SK-N-SH (cell line): ENCODE measurements at regions not wholly inside any gene's neighbourhood (a gene's known extent, or its start where the extent isn't known, plus 50 kb on each side); places are given as distances from the start of the nearest gene placed in this dataset.

Source experiments
- CTCF ChIA-PET: fragments of 300-600, 350-600 bp; formaldehyde crosslinking; extraction: SDS; loops from one replicate; lab custom pipeline; 2021; lab: Yijun Ruan, JAX
- POLR2A ChIA-PET: fragments of 350-600 bp; sonication (Branson Sonifier 250); formaldehyde crosslinking; extraction: SDS; loops from one replicate; lab custom pipeline; 2020; ENCODE audit warnings: antibody characterized with exemption, inconsistent platforms; lab: Yijun Ruan, JAX
- DNase-seq: peaks from one replicate; pipeline ENCODE4 v3.0.0; 2012
- H2AFZ ChIP-seq: fragments of 200-600 bp; sonication (generic); 2 replicates; pipeline ENCODE4 v1.8.1; 2016; ENCODE audit warnings: antibody characterized with exemption, mild to moderate bottlenecking, low read depth
- H3F3A ChIP-seq: fragments of 200-600 bp; sonication (generic); replicated peaks from 2 replicates; pipeline ENCODE3; 2016; ENCODE audit warnings: antibody characterized with exemption, mild to moderate bottlenecking; ENCODE audit not compliant: insufficient read depth
- H3K27ac ChIP-seq, 2 experiments: fragments of 200-500 bp in 1 of 2; fragments of 200-600 bp in 1 of 2; sonication (Bioruptor generic) in 1 of 2; sonication (generic), shearing (Covaris generic) in 1 of 2; 2 replicates each; pipeline versions ENCODE4 v1.5.1 to v1.6.1; 2014 to 2016; ENCODE audit warnings: low read depth in 2 of 2, inconsistent platforms in 1 of 2, low read length in 1 of 2, mild to moderate bottlenecking in 1 of 2, mixed read lengths in 1 of 2
- H3K27me3 ChIP-seq: fragments of 200-600 bp; sonication (generic), shearing (Covaris generic); 2 replicates; pipeline ENCODE4 v1.6.1; 2016; ENCODE audit warnings: mixed run types; ENCODE audit not compliant: insufficient read depth
- H3K36me3 ChIP-seq, 2 experiments: fragments of 200-500 bp in 1 of 2; fragments of 200-600 bp in 1 of 2; sonication (Bioruptor generic) in 1 of 2; sonication (generic) in 1 of 2; replicated peaks in 1 of 2; 2 replicates each; pipeline versions ENCODE3 to v1.5.1; 2014 to 2016; ENCODE audit warnings: low read length in 1 of 2, mild to moderate bottlenecking in 1 of 2; ENCODE audit not compliant: insufficient read depth in 2 of 2, control insufficient read depth in 1 of 2
- H3K4me1 ChIP-seq, 2 experiments: fragments of 200-500 bp in 1 of 2; fragments of 200-600 bp in 1 of 2; sonication (Bioruptor generic) in 1 of 2; sonication (generic), shearing (Covaris generic) in 1 of 2; 2 replicates each; pipeline versions ENCODE4 v1.5.1 to v1.6.1; 2014 to 2016; ENCODE audit warnings: low read depth in 1 of 2, low read length in 1 of 2, mixed run types in 1 of 2; ENCODE audit not compliant: insufficient read depth in 2 of 2, control insufficient read depth in 1 of 2
- H3K4me2 ChIP-seq: fragments of 200-600 bp; sonication (generic), shearing (Covaris generic); 2 replicates; pipeline ENCODE4 v1.6.1; 2017; ENCODE audit warnings: mixed run types
- H3K4me3 ChIP-seq, 2 experiments: fragments of 200-500 bp in 1 of 2; fragments of 200-600 bp in 1 of 2; sonication (Bioruptor generic) in 1 of 2; sonication (generic), shearing (Covaris generic) in 1 of 2; 2 replicates each; pipeline versions ENCODE4 v1.5.1 to v1.8.1; 2014 to 2016; ENCODE audit warnings: low read depth in 2 of 2, inconsistent platforms in 1 of 2, low read length in 1 of 2, mild to moderate bottlenecking in 1 of 2, mixed read lengths in 1 of 2, moderate library complexity in 1 of 2
- H3K79me2 ChIP-seq: fragments of 200-600 bp; sonication (generic); 2 replicates; pipeline ENCODE4 v1.8.1; 2017; ENCODE audit warnings: mild to moderate bottlenecking; ENCODE audit not compliant: insufficient read depth
- H3K9ac ChIP-seq: fragments of 200-600 bp; sonication (generic); 2 replicates; pipeline ENCODE4 v1.6.1; 2017; ENCODE audit warnings: mixed run types
- H3K9me2 ChIP-seq: fragments of 200-600 bp; sonication (generic); 2 replicates; pipeline ENCODE4 v1.6.1; 2017; ENCODE audit warnings: mixed run types
- H3K9me3 ChIP-seq: fragments of 200-600 bp; sonication (generic); 2 replicates; pipeline ENCODE4 v1.6.1; 2017; ENCODE audit warnings: mixed run types, mild to moderate bottlenecking, moderate library complexity
- H4K20me1 ChIP-seq: fragments of 200-600 bp; sonication (generic); 2 replicates; pipeline ENCODE4 v1.6.1; 2017; ENCODE audit warnings: mild to moderate bottlenecking, mixed run types; ENCODE audit not compliant: insufficient read depth
- CTCF ChIP-seq: fragments of 200-600 bp; sonication (generic); IDR thresholded peaks from 2 replicates; pipeline ENCODE4 v1.6.1; 2017; ENCODE audit warnings: antibody characterized with exemption, mild to moderate bottlenecking, moderate library complexity
- EP300 ChIP-seq, 2 experiments: IDR thresholded peaks; 2 replicates each; pipeline versions ENCODE4 v1.4.0 to v1.6.1; 2012; ENCODE audit warnings: borderline replicate concordance in 1 of 2, low read depth in 1 of 2, low read length in 1 of 2
- EZH2phosphoT487 ChIP-seq: fragments of 200-600 bp; sonication (generic); IDR thresholded peaks from 2 replicates; pipeline ENCODE4 v1.6.1; 2017; ENCODE audit warnings: low read depth, mixed run types, mild to moderate bottlenecking, antibody characterized with exemption, moderate library complexity, borderline replicate concordance
- FOXM1 ChIP-seq: IDR thresholded peaks from 2 replicates; pipeline ENCODE4 v1.4.0; 2012; ENCODE audit warnings: low read depth, mild to moderate bottlenecking
- GATA2 ChIP-seq: sonication (generic); formaldehyde crosslinking; IDR thresholded peaks from 2 replicates; pipeline ENCODE4 v1.5.0; 2020; ENCODE audit warnings: mild to moderate bottlenecking, missing genetic modification reagents
- IRF3 ChIP-seq: fragments of 150-350 bp; IDR thresholded peaks from 2 replicates; pipeline ENCODE4 v1.6.1; 2016; ENCODE audit warnings: mild to moderate bottlenecking, low read depth, low read length
- JUND ChIP-seq: IDR thresholded peaks from 2 replicates; pipeline ENCODE4 v1.4.0; 2012
- MAX ChIP-seq: IDR thresholded peaks from 2 replicates; pipeline ENCODE4 v1.4.0; 2012; ENCODE audit warnings: low read depth
- MEF2A ChIP-seq: IDR thresholded peaks from 2 replicates; pipeline ENCODE4 v1.4.0; 2012; ENCODE audit warnings: low read depth, borderline replicate concordance
- NRF1 ChIP-seq: IDR thresholded peaks from 2 replicates; pipeline ENCODE4 v1.6.1; 2012; ENCODE audit warnings: low read depth, mild to moderate bottlenecking, low read length
- REST ChIP-seq: IDR thresholded peaks from 2 replicates; pipeline ENCODE4 v1.6.1; 2012; ENCODE audit warnings: mild to moderate bottlenecking, low read depth, low read length, moderate library complexity
- SMC3 ChIP-seq: IDR thresholded peaks from 2 replicates; pipeline ENCODE4 v1.6.1; 2012; ENCODE audit warnings: low read depth, low read length, improper control_type of control experiment
- TEAD4 ChIP-seq: IDR thresholded peaks from 2 replicates; pipeline ENCODE4 v1.4.0; 2012; ENCODE audit warnings: mild to moderate bottlenecking, borderline replicate concordance; ENCODE audit not compliant: insufficient read depth
- YY1 ChIP-seq: IDR thresholded peaks from 2 replicates; pipeline ENCODE4 v1.4.0; 2012; ENCODE audit warnings: low read depth, mild to moderate bottlenecking
- ZBTB33 ChIP-seq: IDR thresholded peaks from 2 replicates; pipeline ENCODE4 v1.4.0; 2012; ENCODE audit warnings: low read depth, borderline replicate concordance
- WGBS: methylation state at CpG from one replicate; pipeline ENCODE4 v1.1.6; 2017; ENCODE audit warnings: low lambda C conversion rate; 5-methylcytosine and 5-hydroxymethylcytosine counted together

- H3K9ac ChIP-seq: no peak overlapping the region
- H3K79me2 ChIP-seq: no peaks in the 10 kb centered on the region
- 6% methylated on average over 2 of the region's 2 CpGs for WGBS
- no peaks in the 10 kb centered on the region for H4K20me1 ChIP-seq
- H3K4me2 ChIP-seq: no peak overlapping the region
- ChIA-PET CTCF (no interaction called here), POLR2A (no interaction called here)
- no peaks in the 10 kb centered on the region for H3K9me3 ChIP-seq
- no peak for TF ChIP-seq REST
- no peak for TF ChIP-seq MAX
- no peak for TF ChIP-seq SMC3
- no peak for TF ChIP-seq TEAD4
- TF ChIP-seq CTCF: no peak
- TF ChIP-seq EP300 (IDR thresholded peaks at IDR 0.05; ENCODE audit: borderline replicate concordance in 1 of 2, low read depth in 1 of 2, low read length in 1 of 2): no peak
- TF ChIP-seq NRF1: no peak
- TF ChIP-seq FOXM1: no peak
- TF ChIP-seq MEF2A: no peak
- no peak for TF ChIP-seq IRF3
- no peak for TF ChIP-seq EZH2phosphoT487
- no peak for TF ChIP-seq GATA2 (CRISPR knock-in tag)
- no peak for TF ChIP-seq ZBTB33
- no peak for TF ChIP-seq YY1
- TF ChIP-seq JUND: no peak
- DNase-seq: no peak
- H3K4me3 ChIP-seq: no peak overlapping the region
- H3K27ac ChIP-seq: no peak overlapping the region
- H3K36me3 ChIP-seq: no peaks in the 10 kb centered on the region
- H3K27me3 ChIP-seq: no peaks in the 10 kb centered on the region
- no peak overlapping the region for H2AFZ ChIP-seq
- no peaks in the 10 kb centered on the region for H3K9me2 ChIP-seq
- H3K4me1 ChIP-seq: no peaks in the 10 kb centered on the region
- H3F3A ChIP-seq: no peaks in the 10 kb centered on the region
These were observed 703.4 kb downstream of the TBC1D22A start for GRCh38 chr22:47465809-47466208.
